Neural cell (in vitro differentiated cells): ENCODE measurements at regions not wholly inside any gene's neighbourhood (a gene's known extent, or its start where the extent isn't known, plus 50 kb on each side); places are given as distances from the start of the nearest gene placed in this dataset.

Source experiments
- H2AFZ ChIP-seq: fragments of 200-600, 300-800 bp; sonication (generic), shearing (Covaris generic); 2 replicates; pipeline ENCODE4 v1.6.0; 2014; ENCODE audit warnings: low read depth, mild to moderate bottlenecking, antibody characterized with exemption, low read length, moderate library complexity
- H3F3A ChIP-seq: fragments of 200-600 bp; shearing (Covaris generic); 2 replicates; pipeline ENCODE4 v1.6.1; 2016; ENCODE audit warnings: mild to moderate bottlenecking, moderate library complexity, mixed read lengths, antibody characterized with exemption, low read length; ENCODE audit not compliant: insufficient read depth, poor library complexity, severe bottlenecking
- H3K27ac ChIP-seq: fragments of 200-600, 300-800 bp; sonication (generic), shearing (Covaris generic); 2 replicates; pipeline ENCODE4 v1.5.1; 2014; ENCODE audit warnings: mild to moderate bottlenecking, low read length, moderate library complexity
- H3K27me3 ChIP-seq: fragments of 300-800, 200-600 bp; sonication (generic), shearing (Covaris generic); 2 replicates; pipeline ENCODE4 v1.6.0; 2014; ENCODE audit warnings: mild to moderate bottlenecking, low read depth, low read length, moderate library complexity; ENCODE audit not compliant: insufficient read depth
- H3K36me3 ChIP-seq: fragments of 300-800, 200-600 bp; sonication (generic), shearing (Covaris generic); 2 replicates; pipeline ENCODE4 v1.5.1; 2014; ENCODE audit warnings: mild to moderate bottlenecking, antibody characterized with exemption, low read length, moderate library complexity; ENCODE audit not compliant: insufficient read depth
- H3K4me2 ChIP-seq: fragments of 300-800, 200-600 bp; sonication (generic), shearing (Covaris generic); 2 replicates; pipeline ENCODE4 v1.6.0; 2014; ENCODE audit warnings: mild to moderate bottlenecking, low read length
- H3K4me3 ChIP-seq: fragments of 300-800, 200-600 bp; sonication (generic), shearing (Covaris generic); 2 replicates; pipeline ENCODE4 v1.5.1; 2014; ENCODE audit warnings: mild to moderate bottlenecking, low read length, moderate library complexity
- H3K79me2 ChIP-seq: fragments of 200-600 bp; shearing (Covaris generic); replicated peaks from 2 replicates; pipeline ENCODE4 v1.6.0; 2014; ENCODE audit warnings: mild to moderate bottlenecking, low read length, moderate library complexity; ENCODE audit not compliant: insufficient read depth
- H3K9ac ChIP-seq: fragments of 300-800, 200-600 bp; sonication (generic), shearing (Covaris generic); 2 replicates; pipeline ENCODE4 v1.6.1; 2016; ENCODE audit warnings: mild to moderate bottlenecking, low read length, mixed read lengths
- H3K9me2 ChIP-seq: fragments of 200-600 bp; shearing (Covaris generic); 2 replicates; pipeline ENCODE4 v1.6.1; 2016; ENCODE audit warnings: mild to moderate bottlenecking, low read length, mixed read lengths; ENCODE audit not compliant: insufficient read depth
- H3K9me3 ChIP-seq: fragments of 200-600, 300-800 bp; sonication (generic), shearing (Covaris generic); 2 replicates; pipeline ENCODE4 v1.6.1; 2016; ENCODE audit warnings: mild to moderate bottlenecking, mixed run types, low read length, moderate library complexity, mixed read lengths
- H4K20me1 ChIP-seq: fragments of 200-600 bp; shearing (Covaris generic); 2 replicates; pipeline ENCODE4 v1.6.1; 2016; ENCODE audit warnings: mild to moderate bottlenecking, mixed run types; ENCODE audit not compliant: insufficient read depth
- EP300 ChIP-seq: fragments of 450-650 bp; conservative IDR thresholded peaks from 2 replicates; pipeline ENCODE4 v1.6.1; 2014; ENCODE audit warnings: antibody characterized with exemption, mild to moderate bottlenecking, moderate library complexity; ENCODE audit not compliant: poor library complexity, severe bottlenecking
- EZH2 ChIP-seq: fragments of 200-600, 300-800 bp; shearing (Covaris generic), sonication (generic); IDR thresholded peaks from 2 replicates; pipeline ENCODE4 v1.6.1; 2014; ENCODE audit warnings: antibody characterized with exemption, low read length, borderline replicate concordance, mild to moderate bottlenecking; ENCODE audit not compliant: insufficient read depth, poor library complexity, severe bottlenecking
- MXI1 ChIP-seq: fragments of 450-650 bp; conservative IDR thresholded peaks from 2 replicates; pipeline ENCODE4 v1.6.1; 2014; ENCODE audit warnings: antibody characterized with exemption, mild to moderate bottlenecking; ENCODE audit not compliant: poor library complexity, severe bottlenecking
- POLR2AphosphoS5 ChIP-seq: IDR thresholded peaks from 2 replicates; pipeline ENCODE4 v1.6.1; 2012
- RAD21 ChIP-seq: fragments of 450-650 bp; conservative IDR thresholded peaks from 2 replicates; pipeline ENCODE4 v1.6.1; 2014; ENCODE audit warnings: antibody characterized with exemption, mild to moderate bottlenecking, moderate library complexity
- SMC3 ChIP-seq: fragments of 450-650 bp; conservative IDR thresholded peaks from 2 replicates; pipeline ENCODE4 v1.6.1; 2014; ENCODE audit warnings: antibody characterized with exemption, mild to moderate bottlenecking, moderate library complexity; ENCODE audit not compliant: poor library complexity
- TAF1 ChIP-seq: IDR thresholded peaks from 2 replicates; pipeline ENCODE4 v1.6.1; 2012; ENCODE audit warnings: low read depth
- TF ChIP-seq, protein P1 (sequence below): fragments of 450-650 bp; IDR thresholded peaks from 2 replicates; pipeline ENCODE4 v1.5.1; 2014; ENCODE audit warnings: antibody characterized with exemption, mild to moderate bottlenecking, moderate library complexity; ENCODE audit not compliant: poor library complexity, severe bottlenecking
- TF ChIP-seq, protein P2 (sequence below): IDR thresholded peaks from 2 replicates; pipeline ENCODE4 v1.6.1; 2012; ENCODE audit warnings: borderline replicate concordance

DNA sequence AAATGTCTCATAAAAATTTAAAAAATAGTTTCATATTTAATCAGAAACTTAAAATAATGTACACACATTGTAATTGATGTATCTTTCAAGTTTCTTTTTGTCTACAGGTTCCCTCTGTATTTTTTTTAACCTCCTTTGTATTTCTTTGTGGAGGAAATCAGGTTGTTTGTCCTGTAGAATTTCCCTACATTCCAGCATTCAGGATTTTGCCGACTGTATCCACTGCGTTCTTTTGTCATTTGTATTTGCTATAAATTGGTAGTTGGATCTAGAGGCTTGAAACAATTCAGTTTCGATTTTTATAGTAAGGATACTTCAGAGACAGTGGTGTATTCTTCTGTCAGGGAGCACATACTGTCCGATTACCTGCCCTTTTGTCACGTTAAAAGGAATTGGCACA, 367.2 kb downstream of the SOX2 start:
- H2AFZ ChIP-seq, result no peak overlapping the region
- H3K9me3 ChIP-seq, result no peaks in the 10 kb centered on the region
- H3K4me2 ChIP-seq, result no peak overlapping the region
- H3K9ac ChIP-seq, result no peak overlapping the region
- H3K4me3 ChIP-seq, result no peak overlapping the region
- no peaks in the 10 kb centered on the region for H3K9me2 ChIP-seq
- TF ChIP-seq TAF1 (no peak), RAD21 (no peak), EP300 (no peak), POLR2AphosphoS5 (no peak), SMC3 (no peak), MXI1 (no peak), EZH2 (no peak)
- TF ChIP-seq, protein P1, sequence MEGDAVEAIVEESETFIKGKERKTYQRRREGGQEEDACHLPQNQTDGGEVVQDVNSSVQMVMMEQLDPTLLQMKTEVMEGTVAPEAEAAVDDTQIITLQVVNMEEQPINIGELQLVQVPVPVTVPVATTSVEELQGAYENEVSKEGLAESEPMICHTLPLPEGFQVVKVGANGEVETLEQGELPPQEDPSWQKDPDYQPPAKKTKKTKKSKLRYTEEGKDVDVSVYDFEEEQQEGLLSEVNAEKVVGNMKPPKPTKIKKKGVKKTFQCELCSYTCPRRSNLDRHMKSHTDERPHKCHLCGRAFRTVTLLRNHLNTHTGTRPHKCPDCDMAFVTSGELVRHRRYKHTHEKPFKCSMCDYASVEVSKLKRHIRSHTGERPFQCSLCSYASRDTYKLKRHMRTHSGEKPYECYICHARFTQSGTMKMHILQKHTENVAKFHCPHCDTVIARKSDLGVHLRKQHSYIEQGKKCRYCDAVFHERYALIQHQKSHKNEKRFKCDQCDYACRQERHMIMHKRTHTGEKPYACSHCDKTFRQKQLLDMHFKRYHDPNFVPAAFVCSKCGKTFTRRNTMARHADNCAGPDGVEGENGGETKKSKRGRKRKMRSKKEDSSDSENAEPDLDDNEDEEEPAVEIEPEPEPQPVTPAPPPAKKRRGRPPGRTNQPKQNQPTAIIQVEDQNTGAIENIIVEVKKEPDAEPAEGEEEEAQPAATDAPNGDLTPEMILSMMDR, result no peak
- TF ChIP-seq, protein P2, sequence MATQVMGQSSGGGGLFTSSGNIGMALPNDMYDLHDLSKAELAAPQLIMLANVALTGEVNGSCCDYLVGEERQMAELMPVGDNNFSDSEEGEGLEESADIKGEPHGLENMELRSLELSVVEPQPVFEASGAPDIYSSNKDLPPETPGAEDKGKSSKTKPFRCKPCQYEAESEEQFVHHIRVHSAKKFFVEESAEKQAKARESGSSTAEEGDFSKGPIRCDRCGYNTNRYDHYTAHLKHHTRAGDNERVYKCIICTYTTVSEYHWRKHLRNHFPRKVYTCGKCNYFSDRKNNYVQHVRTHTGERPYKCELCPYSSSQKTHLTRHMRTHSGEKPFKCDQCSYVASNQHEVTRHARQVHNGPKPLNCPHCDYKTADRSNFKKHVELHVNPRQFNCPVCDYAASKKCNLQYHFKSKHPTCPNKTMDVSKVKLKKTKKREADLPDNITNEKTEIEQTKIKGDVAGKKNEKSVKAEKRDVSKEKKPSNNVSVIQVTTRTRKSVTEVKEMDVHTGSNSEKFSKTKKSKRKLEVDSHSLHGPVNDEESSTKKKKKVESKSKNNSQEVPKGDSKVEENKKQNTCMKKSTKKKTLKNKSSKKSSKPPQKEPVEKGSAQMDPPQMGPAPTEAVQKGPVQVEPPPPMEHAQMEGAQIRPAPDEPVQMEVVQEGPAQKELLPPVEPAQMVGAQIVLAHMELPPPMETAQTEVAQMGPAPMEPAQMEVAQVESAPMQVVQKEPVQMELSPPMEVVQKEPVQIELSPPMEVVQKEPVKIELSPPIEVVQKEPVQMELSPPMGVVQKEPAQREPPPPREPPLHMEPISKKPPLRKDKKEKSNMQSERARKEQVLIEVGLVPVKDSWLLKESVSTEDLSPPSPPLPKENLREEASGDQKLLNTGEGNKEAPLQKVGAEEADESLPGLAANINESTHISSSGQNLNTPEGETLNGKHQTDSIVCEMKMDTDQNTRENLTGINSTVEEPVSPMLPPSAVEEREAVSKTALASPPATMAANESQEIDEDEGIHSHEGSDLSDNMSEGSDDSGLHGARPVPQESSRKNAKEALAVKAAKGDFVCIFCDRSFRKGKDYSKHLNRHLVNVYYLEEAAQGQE, result no peak
- H3K79me2 ChIP-seq, result no peaks in the 10 kb centered on the region
- H3F3A ChIP-seq, result no peaks in the 10 kb centered on the region
- no peaks in the 10 kb centered on the region for H3K27me3 ChIP-seq
- no peaks in the 10 kb centered on the region for H4K20me1 ChIP-seq
- no peaks in the 10 kb centered on the region for H3K36me3 ChIP-seq
- no peak overlapping the region for H3K27ac ChIP-seq

GRCh38 chr3:182081096-182081495, 369.4 kb downstream of the SOX2 start:
- Histone ChIP-seq H3K4me2 (no peak overlapping the region), H3F3A (no peaks in the 10 kb centered on the region), H3K27ac (no peak overlapping the region), H4K20me1 (no peaks in the 10 kb centered on the region), H3K9ac (no peak overlapping the region), H3K9me3 (no peaks in the 10 kb centered on the region), H3K36me3 (no peaks in the 10 kb centered on the region), H3K9me2 (no peaks in the 10 kb centered on the region), H3K27me3 (no peaks in the 10 kb centered on the region), H3K79me2 (no peaks in the 10 kb centered on the region), H2AFZ (no peak overlapping the region), H3K4me3 (no peak overlapping the region)
- TF ChIP-seq EZH2 (no peak), EP300 (no peak), SMC3 (no peak), RAD21 (no peak), MXI1 (no peak), POLR2AphosphoS5 (no peak), TAF1 (no peak)
- TF ChIP-seq, protein P1, result no peak
- TF ChIP-seq, protein P2, result no peak
